Stomach (tissue), 8 donors: ENCODE measurements at regions not wholly inside any gene's neighbourhood (a gene's known extent, or its start where the extent isn't known, plus 50 kb on each side); places are given as distances from the start of the nearest gene placed in this dataset.

Source experiments
- DNase-seq, 2 donors: peaks; one replicate each; pipeline versions ENCODE4 v3.0.0 to v3.0.0-alpha.2; 2013 to 2019
- H3K27ac ChIP-seq, 5 donors: fragments of 200-600 bp in 4 of 5; sonication (generic) in 4 of 5; one replicate each; pipeline ENCODE4 v1.5.1; 2013 to 2019; ENCODE audit warnings: mild to moderate bottlenecking in 1 of 5, moderate library complexity in 1 of 5
- H3K27me3 ChIP-seq, 3 donors: fragments of 200-600 bp; sonication (generic); one replicate each; pipeline ENCODE4 v1.5.1; 2017 to 2019; ENCODE audit warnings: mixed run types in 1 of 3
- H3K36me3 ChIP-seq, 4 donors: fragments of 200-600 bp; sonication (generic); 1 replicate in 3 of 4; 2 replicates in 1 of 4; pipeline ENCODE4 v1.5.1; 2016 to 2019
- H3K4me1 ChIP-seq, 4 donors: fragments of 200-600 bp; sonication (generic); one replicate each; pipeline ENCODE4 v1.5.1; 2016 to 2019
- H3K4me3 ChIP-seq, 4 donors: fragments of 200-600 bp; sonication (generic) in 3 of 4; one replicate each; pipeline ENCODE4 v1.5.1; 2016 to 2019; ENCODE audit warnings: mild to moderate bottlenecking in 1 of 4
- H3K9me3 ChIP-seq, 4 donors: fragments of 200-600 bp; sonication (generic); one replicate each; pipeline ENCODE4 v1.5.1; 2016 to 2019
- EP300 ChIP-seq: sonication (generic); formaldehyde crosslinking; IDR thresholded peaks from one replicate; pipeline ENCODE4 v1.6.1; 2017; ENCODE audit warnings: antibody characterized with exemption
- POLR2A ChIP-seq, 4 donors: fragments of 450-650 bp; IDR thresholded peaks; one replicate each; pipeline ENCODE4 v1.6.1; 2016; ENCODE audit warnings: antibody characterized with exemption in 4 of 4, control low read depth in 2 of 4, mild to moderate bottlenecking in 1 of 4, moderate library complexity in 1 of 4
- POLR2AphosphoS5 ChIP-seq, 3 donors: sonication (generic); formaldehyde crosslinking; IDR thresholded peaks; one replicate each; pipeline ENCODE4 v1.6.1; 2016; ENCODE audit warnings: antibody characterized with exemption in 3 of 3
- WGBS, 5 donors: extraction: QIAGEN DNeasy Blood & Tissue Kit in 3 of 5; methylation state at CpG; one replicate each; pipeline versions ENCODE4 v1.1.5 to v1.1.7; 2013 to 2018; 5-methylcytosine and 5-hydroxymethylcytosine counted together
- intact Hi-C: fragments of 100-400 bp; cut with DNase I; formaldehyde crosslinking; loops from one replicate; pipeline ENCODE4 v1.15.1; 2023; ENCODE audit warnings: low total_unique reads
- TF ChIP-seq, protein P1 (sequence below), 7 experiments: fragments of 450-650 bp in 4 of 7; fragments of 200-600 bp in 3 of 7; sonication (generic) in 3 of 7; IDR thresholded peaks; one replicate each; pipeline ENCODE4 v1.5.1; 2016 to 2019; ENCODE audit warnings: antibody characterized with exemption in 7 of 7, control low read depth in 2 of 7, mild to moderate bottlenecking in 1 of 7
- donor health status: healthy with polysubstance abuse.
- donor health status: Bipolar disorder and iron deficiency.
- donor health status: healthy.

DNA sequence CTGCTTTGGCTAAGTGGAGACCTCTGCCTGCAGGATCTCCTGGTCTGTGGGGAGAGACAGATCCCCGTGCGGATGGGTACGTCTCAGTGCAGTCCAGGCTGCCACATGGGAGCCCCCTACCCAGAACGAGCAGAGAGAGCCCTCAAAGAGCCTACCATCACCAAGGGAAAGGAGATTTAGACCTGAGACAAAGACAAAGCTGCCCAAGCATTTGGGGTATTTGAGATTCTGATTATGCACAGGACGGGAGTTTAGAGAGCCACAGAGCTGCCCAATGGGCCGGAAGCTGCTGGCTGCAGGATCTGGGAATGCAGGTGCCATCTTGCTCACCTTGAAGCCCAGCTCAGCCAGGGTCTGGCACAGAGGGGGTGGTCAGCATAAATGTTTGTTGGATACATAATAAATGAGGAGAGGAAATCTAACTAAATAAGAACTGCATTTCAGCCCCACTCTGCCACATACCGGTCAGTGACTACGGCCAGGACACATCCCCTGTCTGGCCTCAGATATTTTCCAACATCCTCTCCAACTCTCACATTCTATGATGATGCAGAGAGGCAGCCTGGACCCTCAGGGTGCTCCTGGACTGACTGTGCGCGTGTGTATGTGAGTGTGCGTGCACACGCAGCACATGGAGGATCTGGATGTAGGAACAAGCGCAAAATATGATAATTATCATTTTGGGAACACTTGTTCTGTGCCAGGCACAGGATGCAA, 157.8 kb downstream of the FGF18 start:
- no peak for TF ChIP-seq EP300
- no peak for TF ChIP-seq POLR2A (IDR thresholded peaks at IDR 0.05)
- TF ChIP-seq POLR2AphosphoS5 (IDR thresholded peaks at IDR 0.05) = no peak
- peaks cover 0 to 18% (median 0%) of the 10 kb centered on the region in 3 donors for H3K27me3 ChIP-seq
- intact Hi-C loops = no loop called here
- peaks cover 0 to 4% (median 0%) of the 10 kb centered on the region in 4 donors for H3K4me1 ChIP-seq
- peak in 1 of 2 donors; percentile 66 for DNase-seq
- 82 to 87% (median 86%) methylated on average over 13 of the region's 13 CpGs for WGBS, 5 donors
- no peak overlapping the region for H3K4me3 ChIP-seq
- peaks cover 0 to 5% (median 3%) of the 10 kb centered on the region in 4 donors for H3K9me3 ChIP-seq
- H3K27ac ChIP-seq = no peak overlapping the region
- no peaks in the 10 kb centered on the region for H3K36me3 ChIP-seq

DNA sequence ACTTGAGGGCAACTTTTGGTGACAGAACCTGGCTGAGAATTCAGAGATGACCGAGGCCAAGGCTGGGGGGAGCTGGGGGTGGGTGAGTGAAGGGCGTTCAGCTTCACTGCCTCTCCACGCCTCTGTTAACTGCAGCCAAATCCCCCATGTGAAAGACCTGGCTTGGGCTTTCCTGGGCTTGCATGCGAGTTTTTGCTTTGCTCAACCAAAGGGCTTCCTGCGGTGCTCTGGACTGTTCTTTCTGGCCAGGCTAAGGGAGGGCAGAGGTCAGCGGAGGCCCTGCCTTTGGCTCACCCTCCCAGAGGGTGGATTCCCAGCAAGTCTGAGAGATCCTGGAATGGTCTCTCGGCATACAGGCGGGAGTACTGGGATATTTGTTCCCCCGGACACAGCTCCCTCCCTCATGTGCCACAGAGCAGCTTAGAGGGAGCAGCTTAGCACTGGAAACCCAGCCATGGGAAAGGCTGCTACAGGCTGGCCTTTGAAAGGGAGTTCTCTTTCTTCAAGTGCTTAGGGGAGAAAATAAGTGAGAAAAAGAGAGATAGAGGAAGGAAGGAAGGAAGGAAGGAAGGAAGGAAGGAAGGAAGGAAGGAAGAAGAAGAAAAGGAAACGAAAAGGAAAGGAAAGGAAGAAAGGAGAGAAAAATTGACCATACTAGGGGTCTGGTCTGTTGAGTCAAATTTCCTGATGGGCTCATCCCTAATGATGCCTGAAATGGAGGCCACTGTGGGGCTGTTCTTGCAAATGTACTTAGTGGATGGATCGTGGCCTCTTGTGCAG, 158.8 kb downstream of the FGF18 start:
- Histone ChIP-seq H3K27ac (peak overlapping the region in 3 of 5 donors; percentile 20 to 50 (median 34)), H3K27me3 (peaks cover 0 to 18% (median 0%) of the 10 kb centered on the region in 3 donors)

DNA sequence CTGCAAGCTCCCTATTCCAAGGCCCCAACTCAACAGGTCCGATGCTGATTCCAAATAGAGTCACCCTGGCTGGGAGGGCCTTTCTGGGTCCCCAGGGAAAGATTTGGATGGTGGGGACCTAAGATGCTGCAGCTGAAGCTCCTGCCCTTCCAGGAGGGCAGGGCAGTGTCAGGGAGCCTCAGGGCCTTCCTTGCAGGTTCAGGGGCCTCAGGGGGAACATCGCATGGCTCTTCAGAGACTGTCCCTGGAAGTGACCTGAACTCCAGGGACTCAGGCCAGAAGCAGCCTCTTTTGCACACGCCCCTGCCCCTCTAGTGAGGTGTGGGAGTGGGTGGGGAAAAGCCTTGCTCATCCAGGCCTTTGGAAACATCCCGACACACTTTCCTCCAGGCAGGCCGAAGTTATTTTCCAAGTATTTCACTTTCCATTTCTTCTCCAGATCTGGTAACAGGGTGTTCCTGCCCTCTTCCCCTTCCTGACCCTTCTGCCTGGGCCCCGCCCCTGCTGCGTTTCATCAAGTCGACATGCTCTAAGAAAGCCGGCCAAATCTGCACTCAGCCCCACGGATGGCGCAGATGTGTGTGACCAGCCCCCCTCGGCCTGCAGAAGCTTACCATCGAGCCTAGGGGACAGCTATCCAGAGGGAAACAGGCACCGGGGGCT, 159.5 kb downstream of the FGF18 start:
- peak overlapping the region in 3 of 5 donors; percentile 14 to 50 (median 34) for H3K27ac ChIP-seq
- no peak for TF ChIP-seq EP300
- TF ChIP-seq, protein P1, sequence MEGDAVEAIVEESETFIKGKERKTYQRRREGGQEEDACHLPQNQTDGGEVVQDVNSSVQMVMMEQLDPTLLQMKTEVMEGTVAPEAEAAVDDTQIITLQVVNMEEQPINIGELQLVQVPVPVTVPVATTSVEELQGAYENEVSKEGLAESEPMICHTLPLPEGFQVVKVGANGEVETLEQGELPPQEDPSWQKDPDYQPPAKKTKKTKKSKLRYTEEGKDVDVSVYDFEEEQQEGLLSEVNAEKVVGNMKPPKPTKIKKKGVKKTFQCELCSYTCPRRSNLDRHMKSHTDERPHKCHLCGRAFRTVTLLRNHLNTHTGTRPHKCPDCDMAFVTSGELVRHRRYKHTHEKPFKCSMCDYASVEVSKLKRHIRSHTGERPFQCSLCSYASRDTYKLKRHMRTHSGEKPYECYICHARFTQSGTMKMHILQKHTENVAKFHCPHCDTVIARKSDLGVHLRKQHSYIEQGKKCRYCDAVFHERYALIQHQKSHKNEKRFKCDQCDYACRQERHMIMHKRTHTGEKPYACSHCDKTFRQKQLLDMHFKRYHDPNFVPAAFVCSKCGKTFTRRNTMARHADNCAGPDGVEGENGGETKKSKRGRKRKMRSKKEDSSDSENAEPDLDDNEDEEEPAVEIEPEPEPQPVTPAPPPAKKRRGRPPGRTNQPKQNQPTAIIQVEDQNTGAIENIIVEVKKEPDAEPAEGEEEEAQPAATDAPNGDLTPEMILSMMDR (IDR thresholded peaks at IDR 0.05) = no peak
- peaks cover 0 to 5% (median 3%) of the 10 kb centered on the region in 4 donors for H3K9me3 ChIP-seq
- intact Hi-C loops = no loop called here
- no peaks in the 10 kb centered on the region for H3K36me3 ChIP-seq
- WGBS, 5 donors = 70 to 81% (median 78%) methylated on average over 13 to 14 of the region's 14 CpGs
- peaks cover 0 to 4% (median 0%) of the 10 kb centered on the region in 4 donors for H3K4me1 ChIP-seq
- peak in 1 of 2 donors; percentile 52 for DNase-seq
- H3K4me3 ChIP-seq = no peak overlapping the region
- peaks cover 0 to 18% (median 0%) of the 10 kb centered on the region in 3 donors for H3K27me3 ChIP-seq

More for the DNA sequence above, 158.8 kb downstream of the FGF18 start:
- peak in 1 of 2 donors; percentile 59 for DNase-seq
- intact Hi-C loops = no loop called here
- 57 to 72% (median 62%) methylated on average over 11 of the region's 11 CpGs for WGBS, 5 donors
- Histone ChIP-seq H3K36me3 (no peaks in the 10 kb centered on the region), H3K9me3 (peaks cover 0 to 5% (median 3%) of the 10 kb centered on the region in 4 donors), H3K4me1 (peaks cover 0 to 4% (median 0%) of the 10 kb centered on the region in 4 donors), H3K4me3 (no peak overlapping the region)
- TF ChIP-seq EP300 (peak; percentile 22), POLR2A (IDR thresholded peaks at IDR 0.05) (no peak)

DNA sequence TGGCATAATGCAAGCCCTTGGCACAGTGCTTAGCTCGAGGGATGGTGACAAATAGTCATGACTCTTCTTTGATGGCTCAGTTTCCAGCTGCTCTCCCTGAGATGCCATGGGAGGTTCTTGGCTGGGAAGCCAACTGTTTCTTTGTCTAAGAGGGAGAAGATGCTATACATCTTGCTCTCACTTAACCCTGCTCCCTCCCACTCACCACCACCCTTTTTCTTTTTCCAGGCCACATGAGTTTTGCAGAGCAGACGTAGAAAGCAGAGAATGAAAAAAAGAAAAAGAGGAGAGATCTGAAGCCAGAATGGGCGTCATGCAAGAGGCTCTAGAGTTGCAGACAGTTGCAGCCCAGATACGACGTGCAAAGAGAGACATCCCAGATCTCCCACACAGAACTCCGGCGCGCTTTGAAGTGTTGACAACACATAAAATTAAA, 160.5 kb downstream of the FGF18 start:
- Histone ChIP-seq H3K36me3 (no peaks in the 10 kb centered on the region), H3K4me3 (no peak overlapping the region), H3K9me3 (peaks cover 0 to 5% (median 3%) of the 10 kb centered on the region in 4 donors), H3K27ac (no peak overlapping the region), H3K4me1 (peaks cover 0 to 4% (median 0%) of the 10 kb centered on the region in 4 donors), H3K27me3 (peaks cover 0 to 13% (median 0%) of the 10 kb centered on the region in 3 donors)
- intact Hi-C loops = no loop called here
- TF ChIP-seq EP300 (no peak), POLR2AphosphoS5 (IDR thresholded peaks at IDR 0.05) (no peak), POLR2A (IDR thresholded peaks at IDR 0.05) (no peak)
- TF ChIP-seq, protein P1 (IDR thresholded peaks at IDR 0.05) = no peak
- 76 to 85% (median 78%) methylated on average over 8 of the region's 8 CpGs for WGBS, 5 donors
- DNase-seq = peak in 1 of 2 donors; percentile 80
